Middle frontal gyrus (tissue), 1 donor: ENCODE measurements at regions not wholly inside any gene's neighbourhood (a gene's known extent, or its start where the extent isn't known, plus 50 kb on each side); places are given as distances from the start of the nearest gene placed in this dataset.
"Not testable (repeated sequence)": the region's sequence is repeated elsewhere in the genome, so short reads cannot be mapped to it uniquely, and the experiment has no call there.

Experiments used
- DNase-seq: peaks from one replicate; pipeline ENCODE4 v3.0.0-alpha.2; 2015; ENCODE audit warnings: low spot score; ENCODE audit errors: extremely low spot score

- not testable (repeated sequence) for DNase-seq
Observed at GRCh38 chrX:31014474-31014873, 57.4 kb downstream of the FTHL17 start.

GRCh38 chrX:31012509-31013025, 59.3 kb downstream of the FTHL17 start:
- DNase-seq = no peak

- no peak for DNase-seq
Observed at GRCh38 chrX:31007321-31007720, 64.5 kb downstream of the FTHL17 start.

GRCh38 chrX:31006027-31006426, 65.8 kb downstream of the FTHL17 start:
- no peak for DNase-seq

- no peak for DNase-seq
Observed at GRCh38 chrX:30997411-30997810, 74.4 kb downstream of the FTHL17 start.

- no peak for DNase-seq
Observed at GRCh38 chrX:30995705-30996104, 76.1 kb downstream of the FTHL17 start.

GRCh38 chrX:30995060-30995700, 76.7 kb downstream of the FTHL17 start:
- DNase-seq = no peak

GRCh38 chrX:30994018-30994417, 77.8 kb downstream of the FTHL17 start:
- not testable (repeated sequence) for DNase-seq

- DNase-seq = no peak
Observed at GRCh38 chrX:30992381-30992904, 79.4 kb downstream of the FTHL17 start.

- no peak for DNase-seq
Observed at GRCh38 chrX:30990361-30990760, 81.5 kb downstream of the FTHL17 start.

- no peak for DNase-seq
Observed at GRCh38 chrX:30982467-30982866, 89.4 kb downstream of the FTHL17 start.

- DNase-seq = no peak
Observed at GRCh38 chrX:30981968-30982367, 89.9 kb downstream of the FTHL17 start.

- no peak for DNase-seq
Observed at GRCh38 chrX:30979271-30979670, 90.2 kb upstream of the TAB3 start.

- DNase-seq = no peak
Observed at GRCh38 chrX:30975467-30975866, 86.4 kb upstream of the TAB3 start.

- DNase-seq = no peak
Observed at GRCh38 chrX:30973784-30974427, 84.9 kb upstream of the TAB3 start.

GRCh38 chrX:30971774-30972603, 82.9 kb upstream of the TAB3 start:
- peak; percentile 24 for DNase-seq

- no peak for DNase-seq
Observed at GRCh38 chrX:30967516-30967915, 78.5 kb upstream of the TAB3 start.

GRCh38 chrX:30965767-30966166, 76.7 kb upstream of the TAB3 start:
- DNase-seq = no peak

- no peak for DNase-seq
Observed at GRCh38 chrX:30961387-30962174, 72.5 kb upstream of the TAB3 start.

GRCh38 chrX:30957753-30958152, 68.7 kb upstream of the TAB3 start:
- no peak for DNase-seq

- no peak for DNase-seq
Observed at GRCh38 chrX:30955687-30956086, 66.6 kb upstream of the TAB3 start.
